ENCODE measurements at regions not wholly inside any gene's neighbourhood (a gene's known extent, or its start where the extent isn't known, plus 50 kb on each side); places are given as distances from the start of the nearest gene placed in this dataset.

DNA sequence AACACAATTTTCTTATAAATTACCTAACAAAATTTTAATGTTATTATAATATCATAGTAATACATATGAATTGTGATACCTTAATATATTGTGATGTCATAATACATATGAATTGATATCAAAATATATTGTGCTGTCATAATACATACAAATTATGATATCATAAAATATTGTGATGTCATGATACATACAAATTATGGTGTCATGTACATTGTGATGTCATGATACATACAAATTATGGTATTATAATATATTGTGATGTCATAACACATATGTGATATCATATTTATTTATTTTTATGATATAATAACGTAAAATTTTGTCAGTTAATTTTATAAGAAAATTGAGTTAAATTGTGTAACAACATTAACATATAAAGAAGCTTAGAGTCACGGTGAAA lies 1927.2 kb downstream of the TP53TG3F start:
- no peak for DNase-seq (ENCODE audit: low read depth, low spot score)
- no peaks in the 10 kb centered on the region for H3K9me3 ChIP-seq (ENCODE audit: low read depth, low read length)
- TF ChIP-seq POLR2AphosphoS5 (IDR thresholded peaks at IDR 0.05; ENCODE audit: borderline replicate concordance, low read depth, low read length), result no peak
- no peak for TF ChIP-seq FOXP2 (optimal IDR thresholded peaks at IDR 0.05; ENCODE audit: control extremely low read depth, extremely low read length, insufficient read depth)
- no peak for TF ChIP-seq EZH2 (IDR thresholded peaks at IDR 0.05)
- H3K27ac ChIP-seq, result no peak overlapping the region
- H3K36me3 ChIP-seq (ENCODE audit: insufficient read depth, low read length), result no peaks in the 10 kb centered on the region
- no peak overlapping the region for H3K9ac ChIP-seq (ENCODE audit: insufficient read length)
- H3K4me3 ChIP-seq, result no peak overlapping the region

DNA sequence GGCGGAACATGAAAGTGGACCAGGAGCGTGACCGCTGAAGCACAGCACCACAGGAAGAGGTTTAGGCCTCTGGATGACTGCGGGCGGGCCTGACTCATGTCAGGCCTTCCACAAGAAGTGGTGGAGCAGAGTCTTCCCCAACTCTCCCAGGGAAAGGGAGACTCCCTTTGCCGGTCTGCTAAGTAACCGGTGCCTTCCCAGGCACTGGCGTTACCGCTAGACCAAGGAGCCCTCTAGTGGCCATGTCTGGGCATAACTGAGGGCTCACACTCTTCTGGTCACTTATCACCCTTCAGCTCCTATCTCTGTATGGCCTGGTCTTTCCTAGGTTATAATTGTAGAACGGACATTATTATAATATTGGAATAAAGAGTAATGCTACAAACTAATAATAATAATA lies 1931.9 kb downstream of the TP53TG3F start:
- TF ChIP-seq FOXP2 (optimal IDR thresholded peaks at IDR 0.05; ENCODE audit: control extremely low read depth, extremely low read length, insufficient read depth), result no peak
- TF ChIP-seq POLR2AphosphoS5 (IDR thresholded peaks at IDR 0.05; ENCODE audit: borderline replicate concordance, low read depth, low read length), result no peak
- no peak for TF ChIP-seq EZH2 (IDR thresholded peaks at IDR 0.05)
- no peak overlapping the region for H3K4me3 ChIP-seq
- H3K9ac ChIP-seq (ENCODE audit: insufficient read length), result no peak overlapping the region
- no peaks in the 10 kb centered on the region for H3K9me3 ChIP-seq (ENCODE audit: low read depth, low read length)
- no peak for DNase-seq (ENCODE audit: low read depth, low spot score)
- no peaks in the 10 kb centered on the region for H3K36me3 ChIP-seq (ENCODE audit: insufficient read depth, low read length)
- H3K27ac ChIP-seq, result no peak overlapping the region

DNA sequence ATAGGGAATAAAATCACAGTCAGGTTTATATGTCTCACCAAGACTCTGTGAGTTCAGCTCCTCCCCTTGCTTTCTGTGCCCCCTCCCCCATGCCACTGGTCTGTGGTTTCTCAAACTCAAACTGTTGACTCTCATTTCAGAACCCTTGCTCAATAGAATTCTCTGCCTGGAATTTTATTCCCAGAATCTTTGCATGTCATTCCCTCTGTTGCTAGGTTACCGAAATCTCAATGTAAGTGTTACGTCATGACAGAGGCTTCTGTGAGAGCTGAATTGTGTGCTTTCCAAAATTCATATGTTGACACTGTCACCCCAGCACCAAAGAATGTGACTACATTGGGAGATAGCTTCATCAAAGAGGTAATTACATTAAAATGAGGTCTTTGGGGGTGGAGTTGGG lies 1938.8 kb downstream of the TP53TG3F start:
- H3K9me3 ChIP-seq (ENCODE audit: low read depth, low read length), result no peaks in the 10 kb centered on the region
- TF ChIP-seq EZH2 (IDR thresholded peaks at IDR 0.05) (no peak), FOXP2 (optimal IDR thresholded peaks at IDR 0.05; ENCODE audit: control extremely low read depth, extremely low read length, insufficient read depth) (no peak), POLR2AphosphoS5 (IDR thresholded peaks at IDR 0.05; ENCODE audit: borderline replicate concordance, low read depth, low read length) (no peak)
- no peak overlapping the region for H3K4me3 ChIP-seq
- H3K9ac ChIP-seq (ENCODE audit: insufficient read length), result no peak overlapping the region
- no peak for DNase-seq (ENCODE audit: low read depth, low spot score)
- H3K36me3 ChIP-seq (ENCODE audit: insufficient read depth, low read length), result no peaks in the 10 kb centered on the region
- H3K27ac ChIP-seq, result no peak overlapping the region

DNA sequence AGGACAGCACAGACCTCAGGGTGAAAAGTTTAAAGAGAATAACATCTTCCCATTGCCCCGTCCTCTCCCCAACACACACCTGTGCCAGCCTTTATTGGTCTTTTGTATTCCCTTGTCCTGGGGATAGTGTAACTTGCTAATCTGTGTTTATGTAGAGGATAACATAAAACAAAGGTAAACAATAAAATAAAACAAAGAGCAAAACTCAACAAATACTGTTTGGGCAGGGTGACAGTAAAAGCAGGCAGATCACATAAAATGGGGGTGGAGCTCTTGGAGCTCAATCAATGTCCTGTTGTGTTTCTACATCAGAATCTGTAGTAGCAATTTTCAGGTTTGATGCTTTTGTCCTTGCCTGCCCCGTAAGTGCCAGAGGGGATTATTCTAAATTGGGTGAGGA lies 1939.7 kb downstream of the TP53TG3F start:
- no peak for DNase-seq (ENCODE audit: low read depth, low spot score)
- no peak overlapping the region for H3K27ac ChIP-seq
- TF ChIP-seq EZH2 (IDR thresholded peaks at IDR 0.05) (no peak), POLR2AphosphoS5 (IDR thresholded peaks at IDR 0.05; ENCODE audit: borderline replicate concordance, low read depth, low read length) (no peak), FOXP2 (optimal IDR thresholded peaks at IDR 0.05; ENCODE audit: control extremely low read depth, extremely low read length, insufficient read depth) (no peak)
- no peak overlapping the region for H3K9ac ChIP-seq (ENCODE audit: insufficient read length)
- H3K36me3 ChIP-seq (ENCODE audit: insufficient read depth, low read length), result no peaks in the 10 kb centered on the region
- no peaks in the 10 kb centered on the region for H3K9me3 ChIP-seq (ENCODE audit: low read depth, low read length)
- no peak overlapping the region for H3K4me3 ChIP-seq

DNA sequence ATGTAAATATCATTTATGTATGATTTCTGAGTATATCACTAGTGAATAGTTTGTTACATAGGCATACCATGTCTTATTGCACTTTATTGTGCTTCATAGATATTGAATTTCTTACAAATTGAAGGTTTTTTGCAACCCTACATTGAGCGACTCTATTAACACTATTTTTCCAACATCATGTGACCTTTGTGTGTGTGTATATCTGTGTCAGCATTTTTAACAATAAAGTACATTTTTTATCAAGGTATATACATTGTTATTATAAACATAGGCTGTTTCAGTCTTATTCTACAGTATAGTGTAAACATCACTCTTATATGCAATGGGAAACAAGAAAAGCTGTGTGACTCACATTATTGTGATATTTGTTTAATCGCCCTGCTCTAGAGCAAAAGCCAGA lies 1944.9 kb downstream of the TP53TG3F start:
- Histone ChIP-seq H3K27ac (no peak overlapping the region), H3K4me3 (no peak overlapping the region), H3K9me3 (ENCODE audit: low read depth, low read length) (no peaks in the 10 kb centered on the region), H3K9ac (ENCODE audit: insufficient read length) (no peak overlapping the region), H3K36me3 (ENCODE audit: insufficient read depth, low read length) (no peaks in the 10 kb centered on the region)
- TF ChIP-seq POLR2AphosphoS5 (IDR thresholded peaks at IDR 0.05; ENCODE audit: borderline replicate concordance, low read depth, low read length) (no peak), FOXP2 (optimal IDR thresholded peaks at IDR 0.05; ENCODE audit: control extremely low read depth, extremely low read length, insufficient read depth) (no peak), EZH2 (IDR thresholded peaks at IDR 0.05) (no peak)
- no peak for DNase-seq (ENCODE audit: low read depth, low spot score)

DNA sequence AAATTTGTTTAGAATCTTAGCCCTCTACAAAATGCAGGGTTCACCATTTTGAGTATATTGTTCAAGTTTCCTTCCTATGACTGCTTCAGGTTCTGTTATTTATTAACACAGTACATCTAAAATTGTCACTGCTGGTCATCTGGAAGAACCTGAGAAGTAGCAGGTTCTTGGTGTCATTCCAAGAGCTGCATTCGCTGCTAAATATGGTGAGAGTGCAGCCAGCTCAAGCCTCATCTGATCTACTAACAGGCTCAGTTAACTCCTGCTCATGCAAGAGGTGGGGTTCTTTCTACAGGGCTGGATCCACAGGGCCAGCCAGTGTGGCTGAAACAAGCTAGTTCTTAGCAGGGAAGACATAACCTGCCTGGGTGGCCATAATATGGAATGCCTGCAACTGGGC lies 1946.1 kb downstream of the TP53TG3F start:
- no peak overlapping the region for H3K4me3 ChIP-seq
- no peak for DNase-seq (ENCODE audit: low read depth, low spot score)
- H3K9me3 ChIP-seq (ENCODE audit: low read depth, low read length), result no peaks in the 10 kb centered on the region
- no peaks in the 10 kb centered on the region for H3K36me3 ChIP-seq (ENCODE audit: insufficient read depth, low read length)
- no peak for TF ChIP-seq POLR2AphosphoS5 (IDR thresholded peaks at IDR 0.05; ENCODE audit: borderline replicate concordance, low read depth, low read length)
- TF ChIP-seq EZH2 (IDR thresholded peaks at IDR 0.05), result no peak
- no peak for TF ChIP-seq FOXP2 (optimal IDR thresholded peaks at IDR 0.05; ENCODE audit: control extremely low read depth, extremely low read length, insufficient read depth)
- H3K9ac ChIP-seq (ENCODE audit: insufficient read length), result no peak overlapping the region
- no peak overlapping the region for H3K27ac ChIP-seq

DNA sequence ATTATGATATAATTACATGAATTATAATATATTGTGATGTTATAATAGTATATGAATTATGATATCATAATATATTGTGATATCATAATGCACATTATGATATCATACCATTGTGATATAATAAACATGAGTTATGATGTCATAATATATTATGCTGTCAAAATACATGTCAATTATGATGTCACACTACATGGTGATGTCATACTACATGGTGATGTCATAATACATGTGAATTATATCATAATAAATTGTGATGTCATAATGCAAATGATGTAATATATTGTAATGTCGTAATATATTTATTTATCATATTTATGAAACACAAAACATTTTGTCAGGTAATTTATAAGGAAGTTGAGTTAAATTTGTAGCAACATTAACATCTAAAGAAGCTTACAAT lies 1950.1 kb downstream of the TP53TG3F start:
- H3K9ac ChIP-seq (ENCODE audit: insufficient read length), result no peak overlapping the region
- no peaks in the 10 kb centered on the region for H3K36me3 ChIP-seq (ENCODE audit: insufficient read depth, low read length)
- H3K4me3 ChIP-seq, result no peak overlapping the region
- TF ChIP-seq POLR2AphosphoS5 (IDR thresholded peaks at IDR 0.05; ENCODE audit: borderline replicate concordance, low read depth, low read length) (no peak), EZH2 (IDR thresholded peaks at IDR 0.05) (no peak)
- DNase-seq (ENCODE audit: low read depth, low spot score), result no peak
- H3K27ac ChIP-seq, result no peak overlapping the region
- no peaks in the 10 kb centered on the region for H3K9me3 ChIP-seq (ENCODE audit: low read depth, low read length)

DNA sequence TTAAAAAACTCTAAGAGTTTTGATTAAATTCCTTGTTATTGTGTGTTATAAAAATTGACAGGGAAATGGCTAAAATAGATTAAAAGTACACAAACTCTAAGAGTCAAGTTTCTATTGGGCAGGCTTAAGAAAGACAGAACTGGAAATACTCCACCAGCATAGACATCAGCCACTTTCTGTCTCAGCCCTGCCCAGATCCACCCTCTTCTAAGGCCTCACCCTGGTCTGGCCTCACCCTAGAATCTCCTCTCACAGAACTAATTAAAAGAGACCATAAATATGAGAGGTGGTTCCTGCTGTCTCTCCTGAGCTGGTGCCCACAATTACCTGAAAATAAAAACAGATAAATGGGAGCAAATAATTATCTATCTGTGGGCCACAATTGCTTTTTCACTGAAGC lies 1951.0 kb downstream of the TP53TG3F start:
- Histone ChIP-seq H3K36me3 (ENCODE audit: insufficient read depth, low read length) (no peaks in the 10 kb centered on the region), H3K4me3 (no peak overlapping the region), H3K27ac (no peak overlapping the region), H3K9ac (ENCODE audit: insufficient read length) (no peak overlapping the region), H3K9me3 (ENCODE audit: low read depth, low read length) (no peaks in the 10 kb centered on the region)
- DNase-seq (ENCODE audit: low read depth, low spot score), result no peak
- no peak for TF ChIP-seq EZH2 (IDR thresholded peaks at IDR 0.05)

DNA sequence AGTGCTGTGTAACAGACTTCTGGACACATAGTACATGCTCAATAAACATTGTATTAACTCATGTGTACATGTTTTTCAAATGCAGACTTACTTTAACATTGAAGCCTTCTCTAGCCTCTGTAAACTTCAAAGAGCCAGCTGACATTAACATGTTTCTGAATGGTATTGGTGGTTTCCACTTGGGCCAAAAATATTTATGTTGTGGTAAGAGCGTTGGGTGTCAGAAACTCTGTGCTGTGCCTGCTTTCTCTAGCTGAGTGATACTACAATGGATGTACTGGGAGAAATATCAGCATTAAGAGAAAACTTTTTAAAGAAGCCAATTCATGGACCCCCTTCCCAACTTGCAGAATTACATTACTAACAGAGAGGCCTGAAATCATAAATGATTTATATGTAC lies 1951.7 kb downstream of the TP53TG3F start:
- Histone ChIP-seq H3K9ac (ENCODE audit: insufficient read length) (no peak overlapping the region), H3K36me3 (ENCODE audit: insufficient read depth, low read length) (no peaks in the 10 kb centered on the region), H3K4me3 (no peak overlapping the region), H3K9me3 (ENCODE audit: low read depth, low read length) (no peaks in the 10 kb centered on the region), H3K27ac (no peak overlapping the region)
- TF ChIP-seq EZH2 (IDR thresholded peaks at IDR 0.05) (no peak), FOXP2 (optimal IDR thresholded peaks at IDR 0.05; ENCODE audit: control extremely low read depth, extremely low read length, insufficient read depth) (no peak), POLR2AphosphoS5 (IDR thresholded peaks at IDR 0.05; ENCODE audit: borderline replicate concordance, low read depth, low read length) (no peak)
- DNase-seq (ENCODE audit: low read depth, low spot score), result no peak
